Stimulated activated CD4-positive, alpha-beta T cell treated with anti-CD3 and anti-CD28 coated beads, Interleukin-2, amount 100 ng/mL, for 24 hours (primary cell): ENCODE measurements at regions not wholly inside any gene's neighbourhood (a gene's known extent, or its start where the extent isn't known, plus 50 kb on each side); places are given as distances from the start of the nearest gene placed in this dataset.
A peak's percentile ranks its signal among the peaks of the same experiment; 100 is the strongest.
"Not testable (repeated sequence)": the region's sequence is repeated elsewhere in the genome, so short reads cannot be mapped to it uniquely, and the experiment has no call there.

ENCODE experiments used
- DNase-seq, 2 donors: peaks; one replicate each; pipeline ENCODE4 v3.0.0-alpha.2; 2020

DNA sequence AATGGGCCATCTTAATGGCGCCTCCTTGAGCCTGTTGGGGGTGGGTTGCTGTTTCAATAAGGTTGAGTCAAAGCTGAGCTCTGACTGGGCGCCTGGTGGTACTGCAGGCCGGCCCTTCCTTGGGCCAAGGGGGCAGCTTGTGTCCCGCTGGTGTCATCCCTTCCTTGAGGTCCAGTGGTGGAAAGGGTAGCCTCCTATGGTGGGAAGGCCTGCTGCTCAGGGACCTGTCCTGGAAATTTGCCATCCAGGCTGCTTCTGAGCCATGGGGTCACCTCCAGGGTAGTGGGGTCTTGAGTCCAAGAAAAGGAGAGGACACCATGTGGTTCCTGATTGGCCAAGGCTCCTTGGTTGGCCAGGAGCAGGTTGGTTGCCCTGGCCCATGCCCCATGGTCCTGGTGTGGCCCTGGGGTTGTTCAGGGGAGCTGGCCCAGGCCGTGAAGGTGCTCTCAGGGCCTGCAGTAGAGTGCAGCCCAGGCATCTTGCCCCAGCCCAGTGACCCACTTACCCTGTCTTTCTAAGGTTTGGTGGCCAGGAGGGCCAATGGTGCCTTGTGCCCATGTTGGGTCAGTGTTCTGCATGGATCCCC is 188.7 kb downstream of the UBE3A start:
- DNase-seq = no peak

DNA sequence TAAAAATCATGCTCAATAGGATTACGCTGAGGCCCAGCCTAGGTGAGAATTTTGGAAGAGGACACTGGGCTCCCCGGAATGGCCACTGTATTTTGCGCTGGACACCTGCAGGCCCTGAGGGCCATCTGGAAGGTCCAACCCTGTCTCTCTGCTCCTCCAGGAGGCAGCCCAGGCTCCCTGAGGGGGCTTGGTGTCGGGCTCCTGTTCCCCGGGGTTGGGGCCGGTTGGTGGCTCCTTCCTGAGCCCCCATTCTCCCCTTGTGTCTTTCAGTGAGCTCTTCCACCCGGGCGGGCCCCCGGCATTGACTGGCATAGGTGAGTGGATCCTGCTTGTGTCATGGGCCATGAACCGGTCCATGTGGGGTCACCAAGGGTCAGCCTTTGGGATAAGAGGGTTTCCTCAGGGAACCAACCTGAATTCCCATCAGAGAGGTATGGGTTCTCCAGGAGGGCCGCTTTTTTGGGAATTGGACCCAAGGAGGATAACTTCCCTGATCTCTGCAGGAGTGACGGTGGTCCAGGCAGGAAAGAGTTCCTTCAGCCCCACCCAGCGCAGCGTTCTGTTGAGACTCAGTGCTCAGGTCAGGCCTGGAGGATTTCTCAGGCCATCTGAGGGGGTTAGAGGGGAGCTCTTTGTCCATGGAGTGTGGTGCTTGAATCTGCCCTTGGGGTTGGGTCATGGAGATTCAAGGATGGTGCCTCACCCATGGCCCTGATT is 187.8 kb downstream of the UBE3A start:
- DNase-seq = peak in 1 of 2 donors; percentile 13

DNA sequence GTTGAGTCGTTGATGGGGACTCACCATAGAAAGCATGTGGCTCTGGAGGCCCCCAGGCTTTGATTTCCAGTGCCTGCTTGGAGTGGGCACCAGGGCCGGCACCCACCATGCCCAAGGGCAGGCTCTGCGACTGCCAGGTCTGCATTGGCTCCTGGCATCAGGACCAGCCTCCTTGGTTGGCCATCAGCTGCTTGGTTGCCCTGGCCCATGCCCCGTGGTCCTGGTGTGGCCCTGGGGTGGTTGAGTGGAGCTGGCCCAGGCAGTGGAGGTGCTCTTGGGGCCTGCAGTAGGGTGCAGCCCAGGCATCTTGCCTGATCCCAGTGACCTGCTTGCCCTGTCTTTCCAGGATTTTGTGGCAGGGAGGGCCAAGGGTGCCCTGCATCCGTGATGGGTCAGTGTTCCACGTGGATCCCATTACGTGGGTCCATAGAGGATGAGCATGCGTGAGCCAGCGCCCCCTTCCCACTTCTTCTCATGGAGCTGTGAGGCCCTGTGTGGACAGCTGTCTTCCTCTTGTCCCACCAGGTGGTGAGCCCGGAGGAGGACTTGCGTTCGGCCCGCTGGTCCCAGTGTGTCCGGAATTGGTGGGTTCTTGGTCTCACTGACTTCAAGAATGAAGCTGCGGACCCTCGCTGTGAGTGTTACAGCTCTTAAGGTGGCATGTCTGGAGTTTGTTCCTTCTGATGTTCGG is 187.0 kb downstream of the UBE3A start:
- no peak for DNase-seq

DNA sequence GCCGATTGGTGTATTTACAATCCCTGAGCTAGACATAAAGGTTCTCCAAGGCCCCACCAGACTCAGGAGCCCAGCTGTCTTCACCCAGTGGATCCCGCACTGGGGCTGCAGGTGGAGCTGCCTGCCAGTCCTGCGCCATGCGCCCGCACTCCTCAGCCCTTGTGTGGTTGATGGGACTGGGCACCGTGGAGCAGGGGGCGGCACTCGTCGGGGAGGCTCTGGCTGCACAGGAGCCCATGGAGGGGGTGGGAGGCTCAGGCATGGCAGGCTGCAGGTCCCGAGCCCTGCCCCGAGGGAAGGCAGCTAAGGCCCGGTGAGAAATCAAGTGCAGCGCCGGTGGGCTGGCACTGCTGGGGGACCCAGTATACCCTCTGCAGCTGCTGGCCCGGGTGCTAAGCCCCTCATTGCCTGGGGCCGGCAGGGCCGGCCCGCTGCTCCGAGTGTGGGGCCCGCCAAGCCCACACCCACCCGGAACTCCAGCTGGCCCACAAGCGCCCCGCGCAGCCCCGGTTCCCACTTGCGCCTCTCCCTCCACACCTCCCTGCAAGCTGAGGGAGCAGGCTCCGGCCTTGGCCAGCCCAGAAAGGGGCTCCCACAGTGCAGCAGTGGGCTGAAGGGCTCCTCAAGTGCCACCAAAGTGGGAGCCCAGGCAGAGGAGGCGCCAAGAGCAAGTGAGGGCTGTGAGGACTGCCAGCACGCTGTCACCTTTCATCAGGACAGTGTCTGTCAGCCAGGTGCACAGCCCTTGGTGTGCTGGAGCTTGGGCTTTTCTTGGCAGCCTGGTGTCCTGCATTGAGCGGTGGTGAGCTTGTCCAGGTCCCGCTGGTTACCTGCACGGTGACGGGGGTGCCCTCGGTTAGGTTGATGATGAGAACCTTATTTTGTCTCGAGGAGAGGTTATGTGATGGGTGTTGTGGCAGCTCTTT is 185.5 kb downstream of the UBE3A start:
- DNase-seq = not testable (repeated sequence)

DNA sequence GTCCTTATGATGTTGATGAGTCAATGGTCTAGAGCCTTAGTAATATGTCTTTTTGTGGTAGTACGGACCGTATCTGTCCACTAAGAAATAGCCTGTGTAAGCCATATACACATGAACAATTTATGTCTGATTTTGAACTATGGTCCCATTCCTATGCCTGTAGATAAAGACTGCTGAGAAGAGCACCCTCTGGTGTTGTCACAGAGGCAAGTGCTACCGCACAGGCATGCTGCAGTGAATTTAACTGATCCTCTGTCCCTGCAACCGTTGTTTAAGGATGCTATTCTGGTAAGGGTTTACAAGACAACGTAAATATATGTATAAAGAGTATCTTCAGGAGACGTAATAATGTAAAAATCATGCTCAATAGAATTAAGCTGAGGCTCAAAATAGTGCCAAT is 170.7 kb downstream of the UBE3A start:
- DNase-seq = no peak
